ENCODE measurements at regions not wholly inside any gene's neighbourhood (a gene's known extent, or its start where the extent isn't known, plus 50 kb on each side); places are given as distances from the start of the nearest gene placed in this dataset.
"Not testable (repeated sequence)": the region's sequence is repeated elsewhere in the genome, so short reads cannot be mapped to it uniquely, and the experiment has no call there.

GRCh38 chr3:74003734-74004133 is 379.0 kb upstream of the PDZRN3 start:
- Mint-ChIP-seq H3K27me3 (ENCODE audit: unreplicated experiment) (no peaks in the 10 kb centered on the region), H3K36me3 (ENCODE audit: insufficient read depth, unreplicated experiment) (no peaks in the 10 kb centered on the region), H3K9me3 (ENCODE audit: low read depth, unreplicated experiment) (peaks cover 4% of the 10 kb centered on the region), H3K27ac (ENCODE audit: unreplicated experiment) (no peak overlapping the region), H3K4me3 (ENCODE audit: low read depth, unreplicated experiment) (no peak overlapping the region), H3K4me1 (ENCODE audit: low read depth, unreplicated experiment) (no peaks in the 10 kb centered on the region)
- no TSS peak for BruUV-seq (replicated peaks)
- TF ChIP-seq, protein P1, sequence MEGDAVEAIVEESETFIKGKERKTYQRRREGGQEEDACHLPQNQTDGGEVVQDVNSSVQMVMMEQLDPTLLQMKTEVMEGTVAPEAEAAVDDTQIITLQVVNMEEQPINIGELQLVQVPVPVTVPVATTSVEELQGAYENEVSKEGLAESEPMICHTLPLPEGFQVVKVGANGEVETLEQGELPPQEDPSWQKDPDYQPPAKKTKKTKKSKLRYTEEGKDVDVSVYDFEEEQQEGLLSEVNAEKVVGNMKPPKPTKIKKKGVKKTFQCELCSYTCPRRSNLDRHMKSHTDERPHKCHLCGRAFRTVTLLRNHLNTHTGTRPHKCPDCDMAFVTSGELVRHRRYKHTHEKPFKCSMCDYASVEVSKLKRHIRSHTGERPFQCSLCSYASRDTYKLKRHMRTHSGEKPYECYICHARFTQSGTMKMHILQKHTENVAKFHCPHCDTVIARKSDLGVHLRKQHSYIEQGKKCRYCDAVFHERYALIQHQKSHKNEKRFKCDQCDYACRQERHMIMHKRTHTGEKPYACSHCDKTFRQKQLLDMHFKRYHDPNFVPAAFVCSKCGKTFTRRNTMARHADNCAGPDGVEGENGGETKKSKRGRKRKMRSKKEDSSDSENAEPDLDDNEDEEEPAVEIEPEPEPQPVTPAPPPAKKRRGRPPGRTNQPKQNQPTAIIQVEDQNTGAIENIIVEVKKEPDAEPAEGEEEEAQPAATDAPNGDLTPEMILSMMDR (IDR thresholded peaks at IDR 0.05; ENCODE audit: unreplicated experiment), result no peak
- intact Hi-C loops (cut with micrococcal nuclease; ENCODE audit: unreplicated experiment), result no loop called here
- no peak for DNase-seq
- CTCF ChIA-PET, result interaction anchor here (0.7 kb wide), 1 partner anchor 22 kb away, joined by 5 read pairs; no protein-coding TSS in a partner anchor

DNA sequence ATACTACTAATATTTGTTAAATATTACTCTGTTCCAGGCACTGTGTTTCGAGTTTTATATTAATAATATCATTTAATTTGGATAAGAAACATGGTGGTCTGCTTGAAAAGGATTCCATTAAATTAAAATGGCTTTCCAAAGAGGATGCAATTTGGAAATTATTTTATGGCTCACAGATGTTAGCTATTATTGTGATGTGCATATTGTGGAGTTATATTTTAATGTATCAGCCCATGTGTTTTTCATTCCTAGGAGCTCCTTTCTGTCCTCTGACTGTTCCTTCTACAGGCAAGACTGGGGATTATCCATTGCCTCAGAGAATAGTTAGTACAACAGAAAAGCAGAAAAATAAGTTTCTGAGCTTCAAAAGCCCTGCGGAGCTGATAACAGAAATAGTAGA is 376.7 kb upstream of the PDZRN3 start:
- no TSS peak for BruUV-seq (replicated peaks)
- no peak for DNase-seq
- intact Hi-C loops (cut with micrococcal nuclease; ENCODE audit: unreplicated experiment), result no loop called here

DNA sequence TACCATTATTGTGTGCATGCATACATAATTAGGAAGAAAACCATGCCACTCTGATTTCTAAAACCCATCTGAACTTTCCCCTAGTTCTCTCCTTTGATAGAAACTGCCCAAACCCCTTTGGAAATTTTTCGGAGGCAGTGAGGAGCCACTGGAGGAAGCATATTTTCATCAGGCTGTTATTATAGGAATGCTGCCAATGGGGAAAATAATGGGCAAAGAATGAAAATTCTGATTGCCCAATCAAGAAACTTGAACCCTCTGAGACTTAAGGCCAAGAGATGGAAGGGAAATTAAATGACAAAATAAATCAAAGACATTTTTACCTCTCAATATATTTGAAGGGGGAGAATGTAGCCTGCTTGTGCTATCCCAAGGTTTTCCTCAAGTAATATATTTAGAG is 376.0 kb upstream of the PDZRN3 start:
- Mint-ChIP-seq H3K36me3 (ENCODE audit: insufficient read depth, unreplicated experiment) (no peaks in the 10 kb centered on the region), H3K4me3 (ENCODE audit: low read depth, unreplicated experiment) (no peak overlapping the region), H3K27ac (ENCODE audit: unreplicated experiment) (no peak overlapping the region), H3K4me1 (ENCODE audit: low read depth, unreplicated experiment) (no peaks in the 10 kb centered on the region), H3K27me3 (ENCODE audit: unreplicated experiment) (no peaks in the 10 kb centered on the region), H3K9me3 (ENCODE audit: low read depth, unreplicated experiment) (peaks cover 3% of the 10 kb centered on the region)
- CTCF ChIA-PET, result interaction anchor here (0.6 kb wide), 1 partner anchor 1948 kb away, joined by 3 read pairs; no protein-coding TSS in a partner anchor
- no TSS peak for BruUV-seq (replicated peaks)
- no peak for DNase-seq
- intact Hi-C loops (cut with micrococcal nuclease; ENCODE audit: unreplicated experiment), result no loop called here
- TF ChIP-seq, protein P1 (IDR thresholded peaks at IDR 0.05; ENCODE audit: unreplicated experiment), result no peak

More for the DNA sequence above, 376.7 kb upstream of the PDZRN3 start:
- CTCF ChIA-PET, result no interaction called here
- no peaks in the 10 kb centered on the region for H3K27me3 Mint-ChIP-seq (ENCODE audit: unreplicated experiment)
- no peak overlapping the region for H3K27ac Mint-ChIP-seq (ENCODE audit: unreplicated experiment)
- H3K4me1 Mint-ChIP-seq (ENCODE audit: low read depth, unreplicated experiment), result no peaks in the 10 kb centered on the region
- H3K9me3 Mint-ChIP-seq (ENCODE audit: low read depth, unreplicated experiment), result peaks cover 6% of the 10 kb centered on the region
- no peak overlapping the region for H3K4me3 Mint-ChIP-seq (ENCODE audit: low read depth, unreplicated experiment)
- no peaks in the 10 kb centered on the region for H3K36me3 Mint-ChIP-seq (ENCODE audit: insufficient read depth, unreplicated experiment)
- TF ChIP-seq, protein P1 (IDR thresholded peaks at IDR 0.05; ENCODE audit: unreplicated experiment), result no peak

DNA sequence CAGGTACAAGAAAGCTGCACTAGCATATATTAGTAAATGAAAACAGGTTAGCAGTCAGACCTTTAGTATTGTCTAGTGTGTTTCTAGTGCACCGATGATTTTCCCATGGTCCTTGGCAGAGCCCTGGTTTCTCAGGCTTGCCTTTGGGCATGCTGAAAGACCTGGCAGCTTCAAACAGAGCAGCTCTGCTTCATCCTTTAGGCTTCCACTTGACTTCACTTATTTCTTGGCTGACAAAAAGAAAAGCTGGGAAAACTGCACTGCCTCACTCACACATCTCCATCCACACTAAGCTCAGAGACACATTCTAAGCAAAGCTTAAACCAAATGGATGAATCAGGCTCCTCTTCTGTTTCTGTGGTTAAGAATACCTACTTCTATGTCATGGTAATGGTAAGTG is 374.8 kb upstream of the PDZRN3 start:
- Mint-ChIP-seq H3K36me3 (ENCODE audit: insufficient read depth, unreplicated experiment) (no peaks in the 10 kb centered on the region), H3K27ac (ENCODE audit: unreplicated experiment) (no peak overlapping the region), H3K4me3 (ENCODE audit: low read depth, unreplicated experiment) (no peak overlapping the region), H3K27me3 (ENCODE audit: unreplicated experiment) (no peaks in the 10 kb centered on the region), H3K9me3 (ENCODE audit: low read depth, unreplicated experiment) (peaks cover 3% of the 10 kb centered on the region), H3K4me1 (ENCODE audit: low read depth, unreplicated experiment) (no peaks in the 10 kb centered on the region)
- no peak for DNase-seq
- BruUV-seq (replicated peaks), result no TSS peak
- CTCF ChIA-PET, result no interaction called here
- intact Hi-C loops (cut with micrococcal nuclease; ENCODE audit: unreplicated experiment), result no loop called here
- TF ChIP-seq, protein P1 (IDR thresholded peaks at IDR 0.05; ENCODE audit: unreplicated experiment), result no peak

DNA sequence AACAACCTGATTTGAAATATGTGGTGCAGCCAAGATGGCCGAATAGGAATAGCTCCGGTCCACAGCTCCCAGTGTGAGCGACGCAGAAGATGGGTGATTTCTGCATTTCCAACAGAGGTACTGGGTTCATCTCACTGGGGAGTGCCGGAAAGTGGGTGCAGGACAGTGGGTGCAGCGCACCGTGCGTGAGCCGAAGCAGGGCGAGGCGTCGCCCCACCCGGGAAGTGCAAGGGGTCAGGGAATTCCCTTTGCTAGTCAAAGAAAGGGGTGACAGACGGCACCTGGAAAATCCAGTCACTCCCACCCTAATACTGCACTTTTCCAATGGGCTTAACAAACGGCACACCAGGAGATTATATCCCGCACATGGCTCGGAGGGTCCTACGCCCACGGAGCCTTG is 365.9 kb upstream of the PDZRN3 start:
- H3K4me1 Mint-ChIP-seq (ENCODE audit: low read depth, unreplicated experiment), result not testable (repeated sequence)

More for the DNA sequence above, 365.9 kb upstream of the PDZRN3 start:
- intact Hi-C loops (cut with micrococcal nuclease; ENCODE audit: unreplicated experiment); H3K27me3 Mint-ChIP-seq (ENCODE audit: unreplicated experiment); DNase-seq; H3K36me3 Mint-ChIP-seq (ENCODE audit: insufficient read depth, unreplicated experiment); H3K4me3 Mint-ChIP-seq (ENCODE audit: low read depth, unreplicated experiment); CTCF ChIA-PET; BruUV-seq (replicated peaks); H3K27ac Mint-ChIP-seq (ENCODE audit: unreplicated experiment): not testable (repeated sequence)
- peaks cover 16% of the 10 kb centered on the region for H3K9me3 Mint-ChIP-seq (ENCODE audit: low read depth, unreplicated experiment)

Data from Calu3 (cell line).